Fibroblast of mammary gland (primary cell): ENCODE measurements at regions not wholly inside any gene's neighbourhood (a gene's known extent, or its start where the extent isn't known, plus 50 kb on each side); places are given as distances from the start of the nearest gene placed in this dataset.
"Not testable (repeated sequence)": the region's sequence is repeated elsewhere in the genome, so short reads cannot be mapped to it uniquely, and the experiment has no call there.

ENCODE experiments used
- DNase-seq: peaks from one replicate; pipeline ENCODE4 v3.0.0-alpha.2; 2010; ENCODE audit warnings: low read depth
- H3K4me3 ChIP-seq: 2 replicates; pipeline ENCODE4 v1.5.1; 2011; ENCODE audit warnings: low read depth, mild to moderate bottlenecking, low read length, moderate library complexity; ENCODE audit not compliant: control insufficient read depth
- TF ChIP-seq, protein P1 (sequence below): conservative IDR thresholded peaks from 2 replicates; pipeline ENCODE4 v1.5.1; 2011; ENCODE audit warnings: low read depth, low read length, inconsistent platforms; ENCODE audit not compliant: control insufficient read depth, insufficient read depth

DNA sequence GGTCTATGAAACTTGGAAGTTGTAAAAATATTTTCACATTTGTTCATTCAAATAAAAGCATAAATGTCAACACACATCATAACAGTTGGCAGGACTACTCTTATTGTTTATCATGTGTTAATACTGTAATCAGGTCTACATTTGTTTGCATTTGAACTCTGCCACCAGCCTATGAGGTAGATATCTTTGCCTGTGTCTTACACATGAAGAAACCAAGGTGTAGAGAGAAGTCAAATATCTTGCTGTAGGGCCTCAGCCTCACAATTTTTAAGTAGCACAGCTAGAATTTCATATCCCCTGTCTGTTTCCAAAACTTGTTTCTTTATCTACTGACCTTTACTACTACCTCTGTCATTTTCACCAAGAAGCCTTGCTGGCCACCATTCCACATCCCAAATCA is 161.9 kb downstream of the ZIC4 start:
- TF ChIP-seq, protein P1, sequence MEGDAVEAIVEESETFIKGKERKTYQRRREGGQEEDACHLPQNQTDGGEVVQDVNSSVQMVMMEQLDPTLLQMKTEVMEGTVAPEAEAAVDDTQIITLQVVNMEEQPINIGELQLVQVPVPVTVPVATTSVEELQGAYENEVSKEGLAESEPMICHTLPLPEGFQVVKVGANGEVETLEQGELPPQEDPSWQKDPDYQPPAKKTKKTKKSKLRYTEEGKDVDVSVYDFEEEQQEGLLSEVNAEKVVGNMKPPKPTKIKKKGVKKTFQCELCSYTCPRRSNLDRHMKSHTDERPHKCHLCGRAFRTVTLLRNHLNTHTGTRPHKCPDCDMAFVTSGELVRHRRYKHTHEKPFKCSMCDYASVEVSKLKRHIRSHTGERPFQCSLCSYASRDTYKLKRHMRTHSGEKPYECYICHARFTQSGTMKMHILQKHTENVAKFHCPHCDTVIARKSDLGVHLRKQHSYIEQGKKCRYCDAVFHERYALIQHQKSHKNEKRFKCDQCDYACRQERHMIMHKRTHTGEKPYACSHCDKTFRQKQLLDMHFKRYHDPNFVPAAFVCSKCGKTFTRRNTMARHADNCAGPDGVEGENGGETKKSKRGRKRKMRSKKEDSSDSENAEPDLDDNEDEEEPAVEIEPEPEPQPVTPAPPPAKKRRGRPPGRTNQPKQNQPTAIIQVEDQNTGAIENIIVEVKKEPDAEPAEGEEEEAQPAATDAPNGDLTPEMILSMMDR = no peak
- DNase-seq = no peak
- H3K4me3 ChIP-seq = no peak overlapping the region

DNA sequence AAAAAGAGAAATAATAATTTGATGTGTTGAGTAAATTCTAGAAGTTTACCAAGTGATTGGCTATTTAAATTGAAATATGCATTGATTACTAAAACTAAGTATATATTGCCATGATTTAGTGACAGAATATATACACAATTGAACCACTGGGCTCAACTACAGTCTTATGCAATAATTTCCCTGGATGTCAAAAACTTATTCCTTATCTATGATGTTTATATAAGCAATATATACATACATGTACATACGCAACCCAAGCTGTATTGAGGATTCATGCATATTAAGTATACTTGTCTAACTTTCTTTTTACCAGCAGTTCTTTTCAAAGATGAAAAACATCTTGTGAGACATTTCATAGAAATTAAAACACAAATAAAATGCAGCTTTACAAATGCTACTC is 165.8 kb downstream of the ZIC4 start:
- TF ChIP-seq, protein P1 = no peak
- no peak for DNase-seq

DNA sequence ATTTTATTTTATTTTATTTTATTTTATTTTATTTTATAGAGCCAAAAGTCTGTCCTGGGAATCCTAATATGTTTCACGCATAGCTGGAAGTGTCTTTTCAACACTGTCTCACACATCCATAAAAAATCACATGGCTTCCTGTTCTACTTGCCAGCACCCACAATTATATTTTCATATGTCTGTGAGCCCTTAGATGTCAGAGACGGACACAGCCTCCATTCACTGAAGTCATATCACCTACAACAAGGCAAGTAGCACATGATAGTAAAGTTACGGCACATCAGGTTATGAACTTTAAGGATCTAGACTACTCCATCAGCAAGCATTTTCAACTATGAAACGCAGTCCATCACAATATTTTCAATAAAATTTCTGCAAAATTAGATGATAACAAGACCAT is 168.4 kb downstream of the ZIC4 start:
- H3K4me3 ChIP-seq = no peak overlapping the region

More for the DNA sequence above, 165.8 kb downstream of the ZIC4 start:
- H3K4me3 ChIP-seq = no peak overlapping the region

DNA sequence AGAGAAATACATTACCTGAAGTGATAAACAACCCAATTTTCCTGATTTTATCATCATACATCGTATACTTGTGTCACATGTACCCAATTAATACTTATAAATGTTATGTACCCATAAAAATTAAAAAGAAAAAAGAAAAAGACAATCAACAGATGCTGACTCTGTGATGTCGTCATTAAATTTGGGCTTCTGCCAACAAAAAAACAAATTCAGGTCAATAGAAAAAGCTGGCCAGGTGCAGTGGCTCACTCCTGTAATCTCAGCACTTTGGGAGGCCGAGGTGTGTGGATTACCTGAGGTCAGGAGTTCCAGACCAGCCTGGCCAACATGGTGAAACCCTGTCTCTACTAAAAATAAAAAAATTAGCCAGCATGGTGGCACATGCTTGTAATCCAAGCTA is 174.4 kb downstream of the ZIC4 start:
- not testable (repeated sequence) for DNase-seq, H3K4me3 ChIP-seq

More for the DNA sequence above, 168.4 kb downstream of the ZIC4 start:
- TF ChIP-seq, protein P1 = no peak
- DNase-seq = no peak

DNA sequence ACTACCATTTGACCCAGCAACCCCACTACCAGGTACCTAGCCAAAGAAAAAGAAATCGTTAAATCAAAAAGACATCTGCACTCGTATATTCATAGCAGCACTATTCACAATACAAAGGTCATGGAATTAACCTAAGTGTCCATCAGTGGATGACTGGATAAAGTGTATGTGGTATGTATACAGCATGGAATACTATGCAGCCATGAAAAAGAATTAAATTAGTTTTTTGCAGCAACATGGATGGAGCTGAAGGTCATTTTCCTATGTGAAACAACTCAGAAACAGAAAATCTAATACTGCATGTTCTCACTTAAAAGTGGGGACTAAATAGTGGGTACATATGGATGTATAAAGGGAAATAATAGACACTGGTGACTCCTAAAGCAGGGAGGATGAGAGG is 175.2 kb downstream of the ZIC4 start:
- no peak for DNase-seq
- TF ChIP-seq, protein P1 = no peak
- H3K4me3 ChIP-seq = no peak overlapping the region

DNA sequence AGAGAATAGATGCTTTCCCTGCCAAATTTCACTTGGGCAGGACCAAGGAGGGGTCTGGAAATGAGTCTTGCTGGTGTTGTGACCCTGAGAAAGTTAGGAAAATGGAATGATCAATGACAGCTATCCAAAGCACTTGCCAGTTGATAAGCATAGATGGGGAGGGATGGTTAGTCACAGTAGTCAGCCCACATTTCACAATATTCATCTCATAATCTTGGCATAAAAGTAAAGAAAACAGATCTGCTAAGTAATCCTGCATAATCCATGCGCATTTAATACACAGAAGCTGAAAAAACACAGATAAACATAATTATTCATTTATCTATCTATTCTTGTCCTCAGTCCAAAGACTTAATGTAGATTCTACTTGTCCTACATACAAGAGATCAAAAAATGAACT is 184.1 kb downstream of the ZIC4 start:
- TF ChIP-seq, protein P1 = no peak
- no peak overlapping the region for H3K4me3 ChIP-seq
- no peak for DNase-seq

DNA sequence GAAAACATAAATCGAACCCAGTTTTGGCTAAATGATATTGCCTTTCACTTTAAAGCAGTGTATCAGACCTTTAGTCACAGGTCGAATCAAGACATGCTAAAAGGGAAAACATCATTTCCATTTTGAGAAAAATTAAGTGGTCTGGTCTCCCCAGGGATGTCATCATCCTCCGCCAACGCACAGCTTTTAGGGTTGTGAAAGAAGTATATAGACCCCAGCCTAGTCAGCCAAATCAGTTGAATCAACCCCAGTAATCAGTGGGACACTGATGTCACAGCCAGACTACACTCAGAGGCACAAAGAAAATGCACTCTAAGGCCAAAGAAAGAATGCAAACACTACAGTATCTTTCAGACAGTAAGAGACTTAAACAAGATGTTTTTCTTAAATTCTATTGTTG is 187.4 kb downstream of the ZIC4 start:
- peak; percentile 19 for DNase-seq
- no peak overlapping the region for H3K4me3 ChIP-seq
- TF ChIP-seq, protein P1 = no peak
